NCI-H82 (cell line): ENCODE measurements at regions not wholly inside any gene's neighbourhood (a gene's known extent, or its start where the extent isn't known, plus 50 kb on each side); places are given as distances from the start of the nearest gene placed in this dataset.

Experiments used
- DNase-seq: peaks from one replicate; lab custom pipeline; 2025; lab: John Stamatoyannopoulos, UW

- DNase-seq, result no peak
These were observed 50.4 kb upstream of the ENPP7 start for GRCh38 chr17:79680318-79680695.

- DNase-seq, result no peak
These were observed 51.0 kb upstream of the ENPP7 start for GRCh38 chr17:79679631-79680317.

- no peak for DNase-seq
These were observed 51.9 kb upstream of the ENPP7 start for GRCh38 chr17:79678736-79679255.

- no peak for DNase-seq
These were observed 52.5 kb upstream of the ENPP7 start for GRCh38 chr17:79678091-79678735.

- no peak for DNase-seq
These were observed 53.1 kb upstream of the ENPP7 start for GRCh38 chr17:79677646-79678045.

GRCh38 chr17:79676796-79677195 lies 53.9 kb upstream of the ENPP7 start:
- DNase-seq, result no peak

GRCh38 chr17:79675413-79675725 lies 55.4 kb upstream of the ENPP7 start:
- DNase-seq, result no peak

GRCh38 chr17:79674506-79675412 lies 56.0 kb upstream of the ENPP7 start:
- DNase-seq, result peak; percentile 60

GRCh38 chr17:79673517-79673916 lies 57.2 kb upstream of the ENPP7 start:
- DNase-seq, result no peak

- no peak for DNase-seq
These were observed 58.2 kb upstream of the ENPP7 start for GRCh38 chr17:79672496-79672895.

GRCh38 chr17:79671085-79671694 lies 59.6 kb upstream of the ENPP7 start:
- DNase-seq, result peak; percentile 31

GRCh38 chr17:79670537-79671084 lies 59.8 kb upstream of the RBFOX3 start:
- peak; percentile 39 for DNase-seq

- no peak for DNase-seq
These were observed 59.0 kb upstream of the RBFOX3 start for GRCh38 chr17:79669861-79670260.

GRCh38 chr17:79668344-79669250 lies 57.7 kb upstream of the RBFOX3 start:
- peak; percentile 60 for DNase-seq

- no peak for DNase-seq
These were observed 56.9 kb upstream of the RBFOX3 start for GRCh38 chr17:79667746-79668145.

GRCh38 chr17:79667121-79667715 lies 56.4 kb upstream of the RBFOX3 start:
- DNase-seq, result no peak

GRCh38 chr17:79666111-79666510 lies 55.3 kb upstream of the RBFOX3 start:
- DNase-seq, result no peak

GRCh38 chr17:79664930-79665737 lies 54.3 kb upstream of the RBFOX3 start:
- DNase-seq, result peak; percentile 58

GRCh38 chr17:79661292-79662041 lies 50.6 kb upstream of the RBFOX3 start:
- DNase-seq, result no peak
